GM23338 (cell line): ENCODE measurements at regions not wholly inside any gene's neighbourhood (a gene's known extent, or its start where the extent isn't known, plus 50 kb on each side); places are given as distances from the start of the nearest gene placed in this dataset.

Source experiments
- EZH2 ChIP-seq: fragments of 200-600 bp; sonication (generic); IDR thresholded peaks from one replicate; pipeline ENCODE4 v1.8.0; 2017; ENCODE audit warnings: antibody characterized with exemption, mild to moderate bottlenecking, low read depth; ENCODE audit not compliant: unreplicated experiment
- TF ChIP-seq, protein P1 (sequence below), 2 experiments: fragments of 200-600 bp in 1 of 2; sonication (generic) in 1 of 2; conservative IDR thresholded peaks; 2 replicates each; pipeline versions ENCODE4 v1.5.1 to v1.6.1; 2016 to 2017; ENCODE audit warnings: antibody characterized with exemption in 2 of 2, low read depth in 2 of 2, mild to moderate bottlenecking in 2 of 2, moderate library complexity in 1 of 2

DNA sequence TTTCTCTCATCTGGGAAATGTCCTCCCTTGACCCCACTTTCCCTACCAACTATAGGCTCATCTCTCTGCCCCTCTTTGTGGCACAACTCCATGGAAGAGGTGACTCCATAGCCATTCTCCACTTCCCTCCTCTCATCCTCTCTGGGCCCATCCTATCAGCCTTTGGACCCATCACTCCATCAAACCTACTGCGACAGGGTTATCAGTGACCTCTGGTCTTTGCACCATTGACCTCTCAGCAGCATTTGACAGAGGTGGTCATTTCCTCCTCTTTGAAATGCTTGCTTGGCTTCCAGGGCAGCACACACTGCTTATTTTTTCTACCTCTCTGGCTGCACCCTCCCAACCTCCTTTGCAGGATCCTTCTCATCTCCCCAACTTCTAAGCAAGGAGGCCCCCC is 113.1 kb upstream of the SLC25A36 start:
- TF ChIP-seq, protein P1, sequence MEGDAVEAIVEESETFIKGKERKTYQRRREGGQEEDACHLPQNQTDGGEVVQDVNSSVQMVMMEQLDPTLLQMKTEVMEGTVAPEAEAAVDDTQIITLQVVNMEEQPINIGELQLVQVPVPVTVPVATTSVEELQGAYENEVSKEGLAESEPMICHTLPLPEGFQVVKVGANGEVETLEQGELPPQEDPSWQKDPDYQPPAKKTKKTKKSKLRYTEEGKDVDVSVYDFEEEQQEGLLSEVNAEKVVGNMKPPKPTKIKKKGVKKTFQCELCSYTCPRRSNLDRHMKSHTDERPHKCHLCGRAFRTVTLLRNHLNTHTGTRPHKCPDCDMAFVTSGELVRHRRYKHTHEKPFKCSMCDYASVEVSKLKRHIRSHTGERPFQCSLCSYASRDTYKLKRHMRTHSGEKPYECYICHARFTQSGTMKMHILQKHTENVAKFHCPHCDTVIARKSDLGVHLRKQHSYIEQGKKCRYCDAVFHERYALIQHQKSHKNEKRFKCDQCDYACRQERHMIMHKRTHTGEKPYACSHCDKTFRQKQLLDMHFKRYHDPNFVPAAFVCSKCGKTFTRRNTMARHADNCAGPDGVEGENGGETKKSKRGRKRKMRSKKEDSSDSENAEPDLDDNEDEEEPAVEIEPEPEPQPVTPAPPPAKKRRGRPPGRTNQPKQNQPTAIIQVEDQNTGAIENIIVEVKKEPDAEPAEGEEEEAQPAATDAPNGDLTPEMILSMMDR (conservative IDR thresholded peaks at IDR 0.05; ENCODE audit: low read depth in 2 of 2): no peak
- no peak for TF ChIP-seq EZH2
